ENCODE measurements at regions not wholly inside any gene's neighbourhood (a gene's known extent, or its start where the extent isn't known, plus 50 kb on each side); places are given as distances from the start of the nearest gene placed in this dataset.

DNA sequence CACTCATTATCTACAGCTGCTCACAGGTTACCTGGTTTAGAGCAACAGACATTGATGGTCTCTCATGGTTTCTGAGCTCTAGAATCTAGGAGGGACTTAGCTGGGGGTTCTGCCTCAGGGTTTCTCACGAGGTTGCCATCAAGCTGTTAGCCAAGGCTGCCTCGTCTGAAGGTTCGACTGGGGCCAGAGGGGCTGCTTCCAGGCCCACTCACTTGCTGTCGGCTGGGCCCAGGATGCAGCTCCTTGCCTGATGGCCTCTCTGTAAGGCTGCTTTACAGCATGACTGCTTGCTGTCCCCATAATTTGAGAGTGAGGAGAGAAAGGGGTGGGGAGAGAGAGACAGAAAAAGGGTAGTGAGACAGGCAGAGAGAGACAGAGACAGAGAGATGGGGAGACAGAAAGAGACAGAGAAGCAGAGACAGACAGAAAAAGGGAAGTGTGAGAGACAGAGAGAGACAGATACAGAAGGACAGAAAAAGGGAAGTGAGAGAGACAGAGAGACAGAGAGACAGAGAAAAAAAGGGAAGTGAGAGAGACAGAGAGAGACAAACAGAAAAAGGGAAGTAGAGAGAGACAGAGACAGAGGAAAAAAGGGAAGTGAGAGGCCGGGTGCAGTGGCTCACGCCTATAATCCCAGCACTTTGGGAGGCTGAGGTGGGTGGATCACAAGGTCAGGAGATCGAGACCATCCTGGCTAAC lies 106.8 kb upstream of the C1orf174 start:
- Histone ChIP-seq H3K36me3 (ENCODE audit: control insufficient read depth, insufficient read depth, low read length) (no peaks in the 10 kb centered on the region), H3K4ac (ENCODE audit: low read depth, low read length) (no peak overlapping the region), H2BK120ac (ENCODE audit: low read depth, low read length) (no peak overlapping the region), H3K27me3 (ENCODE audit: control insufficient read depth, insufficient read depth, low read length) (no peaks in the 10 kb centered on the region), H2BK5ac (ENCODE audit: low read depth, low read length, poor library complexity, severe bottlenecking) (no peak overlapping the region), H3K9ac (ENCODE audit: low read depth, low read length) (no peak overlapping the region), H3K23ac (ENCODE audit: low read depth, low read length) (no peak overlapping the region), H2AFZ (replicated peaks; ENCODE audit: low read length, poor library complexity) (no peak overlapping the region), H3K14ac (replicated peaks; ENCODE audit: low read depth, low read length) (no peak overlapping the region), H3K27ac (ENCODE audit: insufficient read depth, low read length) (no peak overlapping the region), H3K79me1 (ENCODE audit: low read depth in 1 of 2, low read length in 2 of 2) (no peaks in the 10 kb centered on the region), H3K9me3 (ENCODE audit: control insufficient read depth, insufficient read depth, low read length) (peaks cover 44% of the 10 kb centered on the region), H2AK9ac (replicated peaks; ENCODE audit: low read depth, low read length, poor library complexity) (no peak overlapping the region), H4K20me1 (ENCODE audit: insufficient read depth, low read length) (no peaks in the 10 kb centered on the region), H3K4me1 (ENCODE audit: control insufficient read depth, insufficient read depth, low read length) (no peaks in the 10 kb centered on the region), H4K8ac (ENCODE audit: low read depth in 2 of 2, low read length in 2 of 2) (no peak overlapping the region), H2BK15ac (ENCODE audit: low read depth, low read length) (no peak overlapping the region), H4K91ac (ENCODE audit: insufficient read depth, low read depth, low read length) (no peak overlapping the region), H3K4me2 (ENCODE audit: low read depth, low read length) (no peak overlapping the region), H3K9me1 (ENCODE audit: insufficient read depth, low read length) (no peaks in the 10 kb centered on the region), H4K5ac (ENCODE audit: low read depth, low read length) (no peak overlapping the region), H2AK5ac (ENCODE audit: low read depth, low read length) (no peak overlapping the region), H3K18ac (ENCODE audit: low read depth, low read length) (no peak overlapping the region), H3K56ac (ENCODE audit: extremely low read depth, insufficient read depth, low read length) (no peak overlapping the region), H2BK20ac (ENCODE audit: low read depth, low read length) (no peak overlapping the region), H3K4me3 (ENCODE audit: insufficient read depth, low read depth, low read length) (no peak overlapping the region)
- ChIA-PET POLR2A (ENCODE audit: unreplicated experiment) (no interaction called here), CTCF (no interaction called here)
- no peak for TF ChIP-seq RFX5 (IDR thresholded peaks at IDR 0.05; ENCODE audit: low read depth, low read length)
- TF ChIP-seq MXI1 (IDR thresholded peaks at IDR 0.05; ENCODE audit: borderline replicate concordance, low read depth, low read length): no peak
- TF ChIP-seq, protein P1, sequence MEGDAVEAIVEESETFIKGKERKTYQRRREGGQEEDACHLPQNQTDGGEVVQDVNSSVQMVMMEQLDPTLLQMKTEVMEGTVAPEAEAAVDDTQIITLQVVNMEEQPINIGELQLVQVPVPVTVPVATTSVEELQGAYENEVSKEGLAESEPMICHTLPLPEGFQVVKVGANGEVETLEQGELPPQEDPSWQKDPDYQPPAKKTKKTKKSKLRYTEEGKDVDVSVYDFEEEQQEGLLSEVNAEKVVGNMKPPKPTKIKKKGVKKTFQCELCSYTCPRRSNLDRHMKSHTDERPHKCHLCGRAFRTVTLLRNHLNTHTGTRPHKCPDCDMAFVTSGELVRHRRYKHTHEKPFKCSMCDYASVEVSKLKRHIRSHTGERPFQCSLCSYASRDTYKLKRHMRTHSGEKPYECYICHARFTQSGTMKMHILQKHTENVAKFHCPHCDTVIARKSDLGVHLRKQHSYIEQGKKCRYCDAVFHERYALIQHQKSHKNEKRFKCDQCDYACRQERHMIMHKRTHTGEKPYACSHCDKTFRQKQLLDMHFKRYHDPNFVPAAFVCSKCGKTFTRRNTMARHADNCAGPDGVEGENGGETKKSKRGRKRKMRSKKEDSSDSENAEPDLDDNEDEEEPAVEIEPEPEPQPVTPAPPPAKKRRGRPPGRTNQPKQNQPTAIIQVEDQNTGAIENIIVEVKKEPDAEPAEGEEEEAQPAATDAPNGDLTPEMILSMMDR (conservative IDR thresholded peaks at IDR 0.05; ENCODE audit: low read depth, low read length): no peak
- TF ChIP-seq FOS (IDR thresholded peaks at IDR 0.05; ENCODE audit: low read depth, low read length): no peak
- no peak for TF ChIP-seq RCOR1 (IDR thresholded peaks at IDR 0.05; ENCODE audit: insufficient replicate concordance, low read length)
- no peak for TF ChIP-seq RAD21 (IDR thresholded peaks at IDR 0.05; ENCODE audit: low read length)
- TF ChIP-seq SMC3 (IDR thresholded peaks at IDR 0.05; ENCODE audit: low read depth, low read length): no peak
- TF ChIP-seq MAZ (IDR thresholded peaks at IDR 0.05; ENCODE audit: borderline replicate concordance, low read depth, low read length): no peak
- no peak for TF ChIP-seq NFE2L2 (IDR thresholded peaks at IDR 0.05; ENCODE audit: low read depth, low read length)
- TF ChIP-seq MAFK (IDR thresholded peaks at IDR 0.05; ENCODE audit: low read depth, low read length): no peak
- no peak for TF ChIP-seq POLR2A (IDR thresholded peaks at IDR 0.05; ENCODE audit: low read depth, low read length)
- no peak for TF ChIP-seq CEBPB (IDR thresholded peaks at IDR 0.05; ENCODE audit: low read depth, low read length)
- TF ChIP-seq CHD1 (IDR thresholded peaks at IDR 0.05; ENCODE audit: low read depth, low read length): no peak
- TF ChIP-seq, protein P2, sequence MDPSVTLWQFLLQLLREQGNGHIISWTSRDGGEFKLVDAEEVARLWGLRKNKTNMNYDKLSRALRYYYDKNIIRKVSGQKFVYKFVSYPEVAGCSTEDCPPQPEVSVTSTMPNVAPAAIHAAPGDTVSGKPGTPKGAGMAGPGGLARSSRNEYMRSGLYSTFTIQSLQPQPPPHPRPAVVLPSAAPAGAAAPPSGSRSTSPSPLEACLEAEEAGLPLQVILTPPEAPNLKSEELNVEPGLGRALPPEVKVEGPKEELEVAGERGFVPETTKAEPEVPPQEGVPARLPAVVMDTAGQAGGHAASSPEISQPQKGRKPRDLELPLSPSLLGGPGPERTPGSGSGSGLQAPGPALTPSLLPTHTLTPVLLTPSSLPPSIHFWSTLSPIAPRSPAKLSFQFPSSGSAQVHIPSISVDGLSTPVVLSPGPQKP (IDR thresholded peaks at IDR 0.05; ENCODE audit: borderline replicate concordance, low read depth, low read length): no peak
- 36% methylated on average over 4 of the region's 7 CpGs; no CpG with 5 or more reads in 1 of the 2 experiments for WGBS, 2 experiments (ENCODE audit: extremely low coverage in 2 of 2, insufficient read length in 1 of 2)
- in situ Hi-C loops (cut with MboI; ENCODE audit: low sequenced_read_pairs): no loop called here
- no peak for DNase-seq
- no peak for ATAC-seq (ENCODE audit: low read depth)
- dilution Hi-C loops (cut with HindIII; ENCODE audit: low sequenced_read_pairs, unreplicated experiment): no loop called here
- BruUV-seq (replicated peaks): no TSS peak
- intact Hi-C loops (cut with micrococcal nuclease): no loop called here
